ENCODE measurements at regions not wholly inside any gene's neighbourhood (a gene's known extent, or its start where the extent isn't known, plus 50 kb on each side); places are given as distances from the start of the nearest gene placed in this dataset.

- TF ChIP-seq TAF1 (IDR thresholded peaks at IDR 0.05; ENCODE audit: low read depth): no peak
- TF ChIP-seq TEAD4 (IDR thresholded peaks at IDR 0.05): no peak
- TF ChIP-seq NFIC (IDR thresholded peaks at IDR 0.05): no peak
- no peak for TF ChIP-seq MAX (IDR thresholded peaks at IDR 0.05)
- no peak for TF ChIP-seq ZBTB7A (IDR thresholded peaks at IDR 0.05; ENCODE audit: low read depth)
- no peak for TF ChIP-seq CREB1 (IDR thresholded peaks at IDR 0.05; ENCODE audit: low read depth)
- no peak for TF ChIP-seq EGR1 (IDR thresholded peaks at IDR 0.05)
- TF ChIP-seq REST (IDR thresholded peaks at IDR 0.05; ENCODE audit: low read depth): no peak
- TF ChIP-seq USF1 (IDR thresholded peaks at IDR 0.05): no peak
- no peak for TF ChIP-seq TCF12 (IDR thresholded peaks at IDR 0.05; ENCODE audit: low read depth)
- no peak for TF ChIP-seq YY1 (IDR thresholded peaks at IDR 0.05; ENCODE audit: low read depth)
- no peak for TF ChIP-seq RAD21 (IDR thresholded peaks at IDR 0.05; ENCODE audit: low read depth)
- no peak for TF ChIP-seq CEBPB (IDR thresholded peaks at IDR 0.05)
- no peak for TF ChIP-seq EP300 (IDR thresholded peaks at IDR 0.05; ENCODE audit: borderline replicate concordance)
- no peak for TF ChIP-seq FOXM1 (IDR thresholded peaks at IDR 0.05; ENCODE audit: borderline replicate concordance, low read depth)
Observed at GRCh38 chr10:4058514-4059029, 273.6 kb upstream of the KLF6 start.

- TF ChIP-seq RAD21 (IDR thresholded peaks at IDR 0.05; ENCODE audit: low read depth): no peak
- TF ChIP-seq TAF1 (IDR thresholded peaks at IDR 0.05; ENCODE audit: low read depth): no peak
- no peak for TF ChIP-seq EP300 (IDR thresholded peaks at IDR 0.05; ENCODE audit: borderline replicate concordance)
- TF ChIP-seq TCF12 (IDR thresholded peaks at IDR 0.05; ENCODE audit: low read depth): no peak
- no peak for TF ChIP-seq CEBPB (IDR thresholded peaks at IDR 0.05)
- TF ChIP-seq YY1 (IDR thresholded peaks at IDR 0.05; ENCODE audit: low read depth): no peak
- TF ChIP-seq USF1 (IDR thresholded peaks at IDR 0.05): no peak
- no peak for TF ChIP-seq FOXM1 (IDR thresholded peaks at IDR 0.05; ENCODE audit: borderline replicate concordance, low read depth)
- no peak for TF ChIP-seq EGR1 (IDR thresholded peaks at IDR 0.05)
- no peak for TF ChIP-seq CREB1 (IDR thresholded peaks at IDR 0.05; ENCODE audit: low read depth)
- no peak for TF ChIP-seq ZBTB7A (IDR thresholded peaks at IDR 0.05; ENCODE audit: low read depth)
- no peak for TF ChIP-seq NFIC (IDR thresholded peaks at IDR 0.05)
Observed at GRCh38 chr10:4057725-4058513, 272.9 kb upstream of the KLF6 start.

- TF ChIP-seq TCF12 (IDR thresholded peaks at IDR 0.05; ENCODE audit: low read depth): no peak
- no peak for TF ChIP-seq MAX (IDR thresholded peaks at IDR 0.05)
- TF ChIP-seq CREB1 (IDR thresholded peaks at IDR 0.05; ENCODE audit: low read depth): no peak
- no peak for TF ChIP-seq TAF1 (IDR thresholded peaks at IDR 0.05; ENCODE audit: low read depth)
- TF ChIP-seq USF1 (IDR thresholded peaks at IDR 0.05): no peak
- TF ChIP-seq CEBPB (IDR thresholded peaks at IDR 0.05): no peak
- no peak for TF ChIP-seq EGR1 (IDR thresholded peaks at IDR 0.05)
- no peak for TF ChIP-seq RAD21 (IDR thresholded peaks at IDR 0.05; ENCODE audit: low read depth)
- no peak for TF ChIP-seq NFIC (IDR thresholded peaks at IDR 0.05)
- TF ChIP-seq EP300 (IDR thresholded peaks at IDR 0.05; ENCODE audit: borderline replicate concordance): no peak
Observed at GRCh38 chr10:4057021-4057420, 272.0 kb upstream of the KLF6 start.

GRCh38 chr10:4054656-4055435 lies 269.8 kb upstream of the KLF6 start:
- TF ChIP-seq NFIC (IDR thresholded peaks at IDR 0.05) (no peak), USF1 (IDR thresholded peaks at IDR 0.05) (no peak), EP300 (IDR thresholded peaks at IDR 0.05; ENCODE audit: borderline replicate concordance) (no peak), CEBPB (IDR thresholded peaks at IDR 0.05) (no peak), TEAD4 (IDR thresholded peaks at IDR 0.05) (no peak), CREB1 (IDR thresholded peaks at IDR 0.05; ENCODE audit: low read depth) (no peak), FOXM1 (IDR thresholded peaks at IDR 0.05; ENCODE audit: borderline replicate concordance, low read depth) (no peak), EGR1 (IDR thresholded peaks at IDR 0.05) (no peak), REST (IDR thresholded peaks at IDR 0.05; ENCODE audit: low read depth) (no peak), YY1 (IDR thresholded peaks at IDR 0.05; ENCODE audit: low read depth) (no peak), MAX (IDR thresholded peaks at IDR 0.05) (no peak), TAF1 (IDR thresholded peaks at IDR 0.05; ENCODE audit: low read depth) (no peak)

Data from Ishikawa (cell line).